ENCODE measurements at regions not wholly inside any gene's neighbourhood (a gene's known extent, or its start where the extent isn't known, plus 50 kb on each side); places are given as distances from the start of the nearest gene placed in this dataset.

DNA sequence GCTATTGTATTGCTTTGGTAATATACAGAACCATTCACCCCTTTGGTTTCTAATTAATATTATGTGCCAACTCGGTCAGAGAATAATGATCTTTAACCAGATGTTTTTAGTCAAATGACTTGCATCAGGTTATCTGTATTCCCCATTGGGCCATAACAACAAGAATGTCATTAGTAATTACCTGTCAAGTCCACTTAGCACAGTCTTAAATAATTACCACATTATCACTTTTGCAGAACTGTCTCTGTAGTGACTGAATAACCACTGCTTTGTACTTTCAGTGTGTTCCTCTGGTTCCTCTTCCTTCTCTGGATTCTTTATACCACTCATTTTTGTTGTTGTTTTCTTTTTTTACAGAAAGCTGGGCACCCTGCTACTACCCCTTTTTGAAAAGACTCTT, 257.7 kb upstream of the SPOCK3 start:
- no peak for DNase-seq

DNA sequence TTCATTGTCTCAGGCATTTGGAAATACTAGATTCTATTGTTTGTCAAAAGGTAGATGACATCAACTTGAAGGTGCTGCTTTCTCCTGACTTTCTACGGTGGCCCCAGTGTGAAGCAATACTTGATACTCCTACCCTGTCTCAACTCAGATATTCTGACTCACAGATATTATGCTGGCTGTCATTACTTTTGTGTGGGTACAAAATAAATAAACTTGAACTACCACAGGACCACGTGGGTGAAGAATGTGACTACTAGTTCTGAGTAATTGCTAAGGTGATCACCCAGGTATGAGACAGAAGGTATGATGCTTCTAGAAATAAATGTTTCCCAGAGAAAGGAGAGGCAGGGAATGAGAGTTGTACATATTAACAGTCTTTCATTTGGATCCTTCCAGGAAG, 275.3 kb upstream of the SPOCK3 start:
- DNase-seq = no peak

DNA sequence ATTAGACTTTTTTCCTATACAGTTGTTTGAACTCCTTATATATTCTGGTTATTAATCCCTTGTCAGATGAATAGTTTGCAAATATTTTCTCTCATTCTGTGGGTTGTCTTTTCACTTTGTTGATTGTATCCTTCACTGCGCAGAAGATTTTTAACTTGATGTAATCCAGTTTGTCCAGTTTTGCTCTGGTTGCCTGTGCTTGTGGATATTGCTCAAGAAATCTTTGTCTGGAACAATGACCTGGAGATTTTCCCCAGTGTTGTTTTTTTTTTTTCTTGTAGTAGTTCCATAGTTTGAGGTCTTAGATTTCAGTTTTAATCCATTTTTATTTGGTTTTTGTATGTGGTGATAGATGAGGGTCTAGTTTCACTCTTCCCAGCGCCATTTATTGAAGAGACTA, 289.8 kb upstream of the SPOCK3 start:
- DNase-seq = no peak

DNA sequence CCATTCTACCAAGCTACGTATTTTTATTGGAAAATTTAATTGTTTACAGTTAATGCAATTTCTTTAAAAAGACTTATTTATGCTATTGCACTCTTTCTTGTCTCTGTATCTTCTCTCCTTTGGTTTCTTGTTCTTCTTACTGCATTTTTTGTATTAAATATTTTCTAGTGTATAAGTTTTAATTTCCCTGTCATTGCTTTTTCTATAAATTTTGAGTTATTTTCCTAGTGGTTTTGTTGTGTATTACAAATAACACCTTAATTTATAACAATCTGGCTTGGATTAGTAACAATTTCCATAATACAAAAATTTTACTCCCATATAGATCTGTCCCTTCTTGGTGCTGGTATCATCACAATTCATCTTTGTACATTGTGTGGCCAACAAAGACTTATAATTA, 303.5 kb upstream of the SPOCK3 start:
- DNase-seq = no peak

DNA sequence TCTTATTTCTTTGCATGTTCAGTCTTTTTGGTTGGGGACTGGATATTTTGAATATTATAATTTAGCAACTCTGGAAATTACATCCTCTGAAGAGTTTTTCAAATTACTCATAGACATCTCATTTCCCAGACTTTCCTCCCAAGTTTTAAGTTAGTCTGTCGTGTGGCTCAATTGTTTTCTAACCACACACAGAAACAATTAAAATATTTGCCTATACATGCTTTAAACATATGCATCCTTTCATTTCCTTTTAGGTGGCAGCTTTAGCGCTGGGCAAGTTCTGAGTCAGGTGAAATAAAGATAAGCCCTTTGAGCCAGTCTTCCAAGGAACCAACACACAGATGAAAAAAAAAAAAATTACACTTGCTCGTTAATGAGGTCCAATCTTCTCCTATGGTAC, 307.0 kb upstream of the SPOCK3 start:
- DNase-seq = no peak

DNA sequence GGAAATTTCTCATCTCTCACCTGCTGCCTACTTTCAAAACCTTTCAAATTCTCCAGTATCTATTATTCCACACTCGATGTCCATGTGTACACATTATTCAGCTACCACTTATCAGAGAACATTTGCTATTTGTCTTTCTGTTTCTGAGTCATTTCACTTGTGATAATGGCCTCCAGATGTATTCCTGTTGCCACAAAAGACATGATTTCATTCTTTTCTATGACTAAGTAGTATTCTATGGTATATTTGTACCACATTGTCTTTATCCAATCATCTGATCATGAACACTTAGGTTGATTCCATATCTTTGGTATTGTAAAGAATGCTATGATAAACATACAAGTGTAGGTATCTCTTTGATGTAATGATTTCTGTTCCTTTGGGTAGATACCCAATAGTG, 310.1 kb upstream of the SPOCK3 start:
- no peak for DNase-seq

DNA sequence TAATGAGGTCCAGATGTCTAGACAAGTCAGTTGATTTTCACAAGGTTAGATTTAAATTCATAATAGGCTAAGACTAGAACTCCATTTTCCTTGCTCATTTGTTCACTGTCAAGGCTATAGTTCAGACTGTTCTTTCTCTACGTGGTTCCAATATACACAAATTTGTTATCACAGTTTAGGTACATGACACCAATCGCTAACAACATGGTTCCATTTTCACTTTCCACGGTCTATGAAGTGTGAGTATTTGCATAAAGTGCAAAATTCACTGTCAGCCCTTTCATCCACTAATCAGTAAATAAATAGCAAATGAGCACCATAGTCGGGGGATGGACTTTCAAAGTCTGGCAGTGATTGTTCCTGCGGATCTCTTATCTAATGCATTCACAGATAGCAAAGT, 315.7 kb upstream of the SPOCK3 start:
- DNase-seq = no peak

DNA sequence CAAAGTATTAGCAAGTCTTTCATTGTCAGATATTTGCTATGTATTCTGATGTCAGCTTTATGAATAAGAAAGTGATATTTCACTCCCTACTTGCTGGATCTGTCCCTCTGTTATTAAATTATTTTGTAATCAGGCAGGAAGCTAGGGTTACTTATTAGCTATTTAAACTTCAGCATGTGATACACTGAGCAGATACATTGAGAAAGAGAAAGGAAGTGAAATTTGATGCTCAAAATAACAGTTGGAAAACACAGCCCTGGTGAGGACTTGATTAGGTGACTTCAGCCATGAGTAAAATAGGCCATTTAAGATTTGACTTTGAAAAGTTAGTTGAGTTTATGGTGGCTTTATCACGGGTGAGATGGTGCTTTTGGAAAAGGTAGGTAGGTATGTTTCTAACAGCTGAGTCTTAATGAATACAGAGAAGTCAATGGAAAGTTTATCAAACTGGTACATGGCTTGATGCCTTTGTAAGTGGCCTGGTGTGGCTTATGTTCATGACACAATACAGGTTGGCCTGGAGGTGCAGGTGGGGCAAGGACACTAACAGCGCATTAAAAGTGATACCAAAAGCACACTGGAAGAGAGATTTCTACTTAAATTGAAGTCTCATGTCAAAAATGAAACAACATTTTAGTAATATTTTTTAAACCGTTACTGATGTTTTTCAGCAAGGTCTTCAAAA, 321.2 kb upstream of the SPOCK3 start:
- no peak for DNase-seq

DNA sequence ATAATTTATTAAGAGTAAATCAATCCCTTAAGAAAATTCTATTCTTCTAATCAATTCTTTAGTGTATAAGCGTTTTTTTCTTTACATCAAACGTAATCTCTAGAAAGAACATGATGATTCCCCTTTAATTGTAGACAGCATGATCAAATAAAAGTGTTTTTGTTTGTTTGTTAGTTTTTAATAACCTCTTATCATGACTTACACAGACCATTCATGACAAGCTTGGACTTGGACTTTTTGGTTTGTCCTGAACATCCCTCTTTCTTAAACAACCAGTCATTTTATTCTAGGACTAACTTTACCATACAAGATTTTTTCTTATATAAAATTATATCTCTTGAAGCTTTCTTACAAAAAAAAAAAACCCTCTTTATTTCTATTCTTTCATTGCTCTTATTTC, 344.6 kb upstream of the SPOCK3 start:
- no peak for DNase-seq

DNA sequence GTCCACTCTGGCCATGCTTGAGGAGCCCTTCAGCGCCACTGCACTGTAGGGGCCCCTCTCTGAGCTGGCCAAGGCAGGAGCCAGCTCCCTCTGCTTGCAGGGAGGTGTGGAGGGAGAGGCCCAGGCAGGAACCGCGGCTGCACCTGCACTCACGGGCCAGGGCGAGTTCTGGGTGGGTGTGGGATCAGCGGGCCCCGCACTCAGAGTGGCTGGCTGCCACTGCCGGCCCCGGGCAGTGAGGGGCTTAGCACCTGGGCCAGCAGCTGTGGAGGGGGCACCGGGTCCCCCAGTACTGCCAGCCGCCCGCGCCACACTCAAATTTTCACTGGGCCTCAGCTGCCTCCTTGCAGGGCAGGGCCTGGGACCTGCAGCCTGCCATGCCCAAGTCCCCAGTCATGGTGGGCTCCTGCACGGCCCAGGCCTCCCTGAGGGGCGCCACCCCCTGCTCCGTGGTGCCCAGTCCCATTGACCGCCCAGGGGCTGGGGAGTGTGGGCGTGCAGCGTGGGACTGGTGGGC, 347.2 kb upstream of the SPOCK3 start:
- no peak for DNase-seq

DNA sequence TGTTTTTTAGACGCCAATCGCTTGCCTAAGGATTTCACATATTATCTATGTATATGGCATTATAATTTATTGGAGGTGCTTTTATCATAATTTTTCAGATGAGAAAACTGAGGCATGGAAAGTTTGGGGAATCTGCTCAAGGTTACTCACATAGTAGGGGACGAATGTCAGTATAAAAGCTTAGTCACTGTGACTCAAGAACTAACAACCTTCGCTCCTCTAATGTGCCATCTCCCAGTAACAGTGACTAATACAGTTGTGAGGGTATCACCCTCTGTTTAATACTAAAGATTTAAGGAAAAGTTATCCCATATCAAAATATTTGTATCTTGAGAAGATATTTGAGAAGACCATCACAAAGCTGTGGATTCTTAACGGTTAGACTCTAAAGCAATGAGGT, 353.1 kb upstream of the SPOCK3 start:
- no peak for DNase-seq

DNA sequence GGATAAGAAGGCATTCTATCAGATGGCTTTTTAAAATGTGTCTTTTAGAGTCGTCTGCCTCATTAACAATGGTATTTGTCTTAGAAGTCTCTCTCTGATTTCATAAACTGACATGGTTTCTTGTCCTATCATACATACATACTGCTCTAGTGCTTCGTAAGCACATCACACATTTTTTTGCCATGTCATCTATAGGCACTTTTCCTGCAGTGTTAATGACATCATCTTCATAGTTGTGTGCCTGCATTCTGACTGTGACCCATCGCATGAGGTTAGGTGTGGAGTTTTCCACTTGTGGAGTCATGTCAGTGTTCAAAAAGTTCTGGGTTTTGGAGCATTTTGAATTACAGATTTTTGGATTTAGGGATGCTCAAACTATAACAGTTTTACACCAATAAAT, 361.6 kb upstream of the SPOCK3 start:
- no peak for DNase-seq

DNA sequence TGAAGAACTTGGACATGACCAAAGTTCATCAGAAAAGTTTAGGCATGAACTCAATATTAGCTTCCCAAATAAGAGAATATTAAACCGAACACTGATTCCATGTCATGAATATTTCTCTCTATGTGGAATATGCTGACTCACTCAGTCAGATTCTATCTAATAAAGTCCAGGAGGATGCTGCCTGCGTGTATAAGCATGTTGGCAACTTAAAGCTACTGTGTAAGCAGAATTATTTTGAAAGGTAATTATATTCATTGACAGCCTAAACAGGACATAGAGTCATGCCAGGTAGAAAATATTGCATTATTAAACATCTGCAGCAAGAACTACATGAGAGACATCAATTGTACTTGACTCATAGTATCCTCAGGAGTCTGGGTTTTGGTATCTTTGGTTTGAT, 367.9 kb upstream of the SPOCK3 start:
- no peak for DNase-seq

DNA sequence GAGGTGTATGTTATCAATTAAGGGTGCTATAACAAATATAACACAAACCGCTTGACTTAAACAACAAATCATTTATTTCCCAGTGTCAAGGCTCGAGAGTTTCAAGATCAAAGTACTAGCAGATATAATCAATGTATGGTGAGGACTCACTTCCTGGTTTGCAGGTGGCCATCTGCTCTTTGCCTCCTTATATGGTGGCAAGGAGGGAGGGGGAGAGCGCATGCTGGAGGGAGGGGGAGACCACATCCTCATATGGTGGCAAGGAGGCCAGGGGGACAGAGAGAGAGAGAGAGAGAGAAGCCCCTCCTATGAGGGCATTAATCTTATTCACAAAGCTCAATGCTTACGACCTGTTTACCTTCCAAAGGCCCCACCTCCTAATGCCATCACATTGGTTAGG, 372.3 kb upstream of the SPOCK3 start:
- no peak for DNase-seq

DNA sequence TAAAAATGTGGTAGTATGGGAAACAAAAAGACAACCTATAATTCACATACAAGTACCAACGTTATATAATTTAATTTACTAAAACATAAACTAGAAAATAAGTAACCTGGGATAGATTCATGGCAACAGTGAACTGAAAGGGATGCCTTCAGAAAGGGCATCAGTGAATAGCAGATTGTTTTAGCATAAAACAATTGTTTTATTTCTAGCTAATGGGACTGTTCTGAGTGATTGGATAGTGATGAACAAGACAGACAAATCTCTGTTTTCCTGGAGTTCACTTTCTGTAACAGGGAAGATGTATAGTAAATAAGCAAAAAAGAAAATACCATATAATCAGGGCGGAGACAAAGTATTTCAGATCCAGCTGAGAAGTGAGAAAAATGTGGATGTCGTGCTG, 379.1 kb upstream of the SPOCK3 start:
- no peak for DNase-seq

DNA sequence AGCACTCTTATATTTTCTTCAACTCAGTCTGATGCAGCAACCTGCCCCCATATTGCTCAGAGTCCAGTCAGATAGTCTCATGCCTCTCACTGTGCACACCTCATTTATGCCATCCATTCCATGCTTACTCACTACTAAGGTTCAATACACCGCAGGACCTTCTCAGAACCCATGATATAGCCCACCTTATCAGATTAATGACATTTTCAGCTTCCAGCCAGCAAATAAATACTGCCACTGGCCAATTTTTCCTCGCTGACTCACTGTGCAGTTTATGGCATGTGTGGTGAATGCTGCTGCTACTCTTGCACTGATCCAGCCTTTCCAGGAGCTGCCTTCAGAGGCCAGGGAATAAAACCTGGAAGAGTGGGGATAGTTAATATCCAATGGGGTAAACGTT, 380.6 kb upstream of the SPOCK3 start:
- DNase-seq = no peak

DNA sequence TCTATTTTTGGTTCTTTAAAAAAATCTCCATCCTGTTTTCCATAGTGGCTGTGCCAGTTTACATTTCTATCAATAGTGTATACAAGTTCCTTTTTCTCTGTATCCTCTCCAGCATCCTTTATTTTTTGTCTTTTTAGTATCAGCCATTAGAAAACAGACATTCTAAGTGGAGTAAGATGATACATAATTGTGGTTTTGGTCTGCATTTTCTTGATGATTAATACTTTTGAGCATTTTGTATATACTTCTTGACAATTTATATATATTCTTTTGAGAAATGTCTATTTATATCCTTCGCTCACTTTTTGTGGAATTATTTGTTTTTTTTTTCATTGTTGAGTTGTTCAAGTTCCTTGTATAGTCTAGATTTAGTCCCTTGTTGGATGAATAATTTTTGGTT, 382.2 kb upstream of the SPOCK3 start:
- DNase-seq = no peak

DNA sequence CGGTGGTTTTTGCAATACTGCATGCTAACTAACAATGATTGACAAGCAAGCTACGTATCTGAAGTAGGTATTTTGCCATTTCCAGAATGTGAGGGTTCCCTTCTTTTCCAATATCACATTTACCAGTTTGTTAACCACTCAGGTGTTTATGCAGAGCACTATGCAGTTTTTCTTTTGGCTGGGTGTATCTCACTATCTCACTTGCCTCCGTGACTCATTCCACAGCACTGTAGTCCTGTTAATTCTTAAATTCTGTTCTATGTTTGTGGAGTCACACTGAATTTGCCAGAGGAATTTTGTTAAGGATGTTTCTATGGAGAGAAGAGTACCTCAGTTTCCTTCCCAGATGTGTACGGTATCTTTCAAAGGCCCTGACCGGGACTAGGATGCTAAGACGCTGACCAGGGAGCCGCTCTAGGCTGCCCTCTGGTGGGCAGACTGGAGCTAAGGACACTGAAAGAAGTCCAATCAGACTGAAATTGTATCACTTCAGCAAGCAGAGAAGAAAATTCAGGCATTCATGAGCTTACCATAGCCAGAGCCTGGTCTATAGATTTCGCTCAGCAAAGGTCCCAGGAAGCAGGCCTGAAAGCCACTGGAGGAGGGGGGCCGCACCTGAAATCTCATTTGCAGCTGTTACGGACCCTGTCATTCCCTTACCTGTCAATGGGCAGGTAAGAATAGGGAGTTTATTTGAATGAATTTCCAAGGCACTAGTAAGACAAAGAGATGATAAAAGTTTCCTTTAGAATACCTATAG, 388.4 kb upstream of the SPOCK3 start:
- no peak for DNase-seq

DNA sequence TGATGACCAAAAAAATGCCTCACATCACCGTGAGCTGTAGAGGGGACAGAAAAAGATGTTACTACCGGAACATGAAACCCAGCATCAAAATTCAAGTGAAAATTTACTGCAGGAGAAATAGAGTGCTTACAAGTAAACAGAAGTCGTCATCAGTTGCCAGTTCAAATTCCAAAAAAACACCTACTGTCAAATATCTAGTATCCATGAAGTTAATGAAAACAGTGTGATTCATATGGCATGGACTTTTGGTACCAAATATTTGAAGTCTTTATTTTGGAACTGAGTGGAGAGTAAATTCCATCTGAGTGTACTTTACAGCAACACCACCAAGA, 388.9 kb upstream of the SPOCK3 start:
- no peak for DNase-seq

DNA sequence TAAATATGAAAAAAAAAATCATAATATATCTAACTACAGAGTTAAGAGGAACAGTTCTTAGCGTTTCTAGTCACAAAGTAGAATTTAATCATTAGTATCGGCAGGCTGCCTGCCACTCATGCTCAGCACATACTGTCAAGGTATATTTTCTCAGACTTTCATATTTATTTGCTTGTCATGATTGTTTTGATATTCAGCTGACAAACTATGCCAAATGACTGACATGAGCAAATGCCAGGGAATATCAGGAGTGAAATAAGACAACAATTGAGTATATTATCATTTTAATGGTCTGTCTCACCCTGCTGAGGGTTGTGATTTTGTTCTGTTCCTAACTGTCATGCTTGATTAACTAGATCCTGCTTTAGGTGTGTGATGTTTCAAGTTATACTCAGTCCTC, 395.0 kb upstream of the SPOCK3 start:
- no peak for DNase-seq

DNA sequence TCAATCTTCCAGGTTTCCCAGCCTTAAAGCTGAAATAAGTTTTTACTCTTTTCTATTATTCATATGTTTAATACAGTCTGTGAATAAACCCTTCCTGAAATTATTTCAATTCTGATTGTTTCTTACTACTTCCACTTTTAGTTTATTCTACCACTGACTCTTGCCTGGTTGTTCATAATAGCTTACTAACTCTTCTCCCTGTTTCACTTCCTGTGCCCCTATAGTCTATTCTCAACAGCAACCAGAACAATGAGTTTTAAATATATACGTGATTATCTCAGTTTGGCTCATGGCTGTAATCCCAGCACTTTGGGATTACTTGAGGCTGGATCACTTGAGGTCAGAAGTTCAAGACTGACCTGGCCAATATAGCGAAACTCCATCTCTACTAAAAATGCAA, 408.0 kb upstream of the SPOCK3 start:
- DNase-seq = no peak

DNA sequence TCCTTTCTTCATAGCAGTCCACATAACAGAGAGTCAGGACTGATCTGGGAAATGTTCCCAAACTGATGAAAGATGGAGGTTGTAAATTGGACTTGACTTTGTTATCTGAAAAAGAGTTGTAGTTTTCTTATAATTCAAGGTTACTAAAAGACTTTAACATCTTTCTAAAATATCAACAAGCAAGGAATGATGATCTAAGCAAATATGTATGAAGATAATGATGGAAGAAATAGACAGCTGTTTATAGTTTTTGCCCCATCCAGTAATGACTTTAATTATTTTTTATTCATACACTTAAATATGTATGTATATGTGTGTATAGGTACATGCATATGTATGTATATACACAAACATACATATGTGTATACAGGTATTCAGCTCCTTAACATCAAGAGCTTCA, 411.1 kb upstream of the SPOCK3 start:
- DNase-seq = no peak

DNA sequence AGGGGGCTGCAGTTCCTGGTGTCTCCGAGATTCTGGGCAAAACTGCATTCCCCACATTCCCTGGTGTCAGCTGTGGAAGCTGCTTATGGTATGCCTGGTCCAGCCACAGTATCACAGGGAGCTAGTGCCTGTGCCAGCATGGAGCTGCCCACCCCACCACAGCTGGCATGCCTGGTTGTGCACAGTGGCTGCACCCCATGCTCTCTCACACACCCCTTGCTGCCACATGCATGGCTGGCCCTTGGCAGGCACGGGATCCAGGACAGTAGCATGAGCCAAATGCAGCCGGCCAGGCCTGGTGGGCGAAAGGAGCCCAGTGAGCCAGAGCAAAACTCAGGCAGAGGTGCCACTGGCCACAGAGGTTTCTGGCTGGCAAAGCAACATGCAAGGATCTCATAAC, 418.0 kb upstream of the SPOCK3 start:
- DNase-seq = no peak

DNA sequence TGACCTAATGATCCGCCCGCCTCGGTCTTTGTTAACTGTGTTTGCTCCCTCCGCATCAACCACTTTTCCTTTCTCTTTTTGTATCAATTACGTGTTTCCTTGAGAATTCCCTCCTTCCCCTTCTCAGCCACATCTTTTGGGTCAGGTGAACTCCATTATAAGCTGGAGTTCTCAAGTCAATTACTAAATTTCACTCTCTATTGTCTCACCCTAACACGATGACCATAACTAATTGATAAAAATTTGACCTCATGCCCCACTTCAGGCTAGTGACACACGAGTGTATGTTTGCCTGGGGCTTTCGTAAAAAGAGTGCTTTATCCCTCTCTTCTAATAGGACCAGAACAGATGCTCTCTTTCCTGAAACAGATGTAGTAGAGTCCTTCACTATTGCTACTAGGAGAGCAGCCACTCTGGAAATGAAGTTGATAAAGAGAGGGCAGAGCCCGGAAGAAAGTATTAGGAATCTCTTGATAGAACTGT, 403.6 kb upstream of the ANXA10 start:
- no peak for DNase-seq

DNA sequence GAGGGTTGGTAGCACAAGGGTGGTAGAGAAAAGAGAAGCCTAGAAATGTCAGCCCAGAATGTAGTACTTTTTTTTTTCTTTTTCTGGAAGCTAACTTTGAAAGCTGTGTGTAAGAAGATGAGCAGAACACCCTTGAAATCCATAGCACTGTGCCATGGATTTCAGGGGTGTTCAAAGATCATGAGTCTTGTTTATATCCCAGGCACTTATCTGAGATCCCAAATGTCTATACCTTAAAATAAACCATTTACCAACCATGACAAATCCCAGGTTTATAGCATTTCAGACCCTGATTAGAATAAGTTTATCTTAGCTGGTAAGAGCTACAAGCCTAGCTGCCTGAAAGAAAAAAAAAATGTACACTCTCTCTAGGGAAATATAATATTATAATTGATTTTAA, 389.9 kb upstream of the ANXA10 start:
- DNase-seq = no peak
